OCI-LY7 (cell line): ENCODE measurements at regions not wholly inside any gene's neighbourhood (a gene's known extent, or its start where the extent isn't known, plus 50 kb on each side); places are given as distances from the start of the nearest gene placed in this dataset.
A peak's percentile ranks its signal among the peaks of the same experiment; 100 is the strongest.

Source experiments
- BruUV-seq: library from RNA; stranded (reverse); fragments of 400-500 nt; replicated peaks from 2 replicates; lab custom pipeline; 2021; lab: Mats Ljungman, UMichigan
- CTCF ChIA-PET: fragments of 300-600 bp; sonication (Branson Sonifier 250); formaldehyde crosslinking; loops from one replicate; lab custom pipeline; 2022; ENCODE audit warnings: antibody characterized with exemption; ENCODE audit not compliant: unreplicated experiment; lab: Charles Lee
- POLR2A ChIA-PET: fragments of 300-600 bp; sonication (Branson Sonifier 250); formaldehyde crosslinking; loops from one replicate; lab custom pipeline; 2022; ENCODE audit warnings: antibody characterized with exemption; lab: Charles Lee
- DNase-seq: peaks from one replicate; pipeline ENCODE4 v3.0.0-alpha.2; 2015; ENCODE audit warnings: low spot score
- H2AFZ ChIP-seq: fragments of 200-600 bp; sonication (generic), shearing (Covaris generic); 2 replicates; pipeline ENCODE4 v1.6.1; 2014; ENCODE audit warnings: mild to moderate bottlenecking, antibody characterized with exemption, low read length, moderate library complexity
- H3K27ac ChIP-seq: fragments of 200-600 bp; sonication (generic); 2 replicates; pipeline ENCODE4 v1.5.1; 2014; ENCODE audit warnings: mixed run types, low read depth, mild to moderate bottlenecking, moderate library complexity, low read length, inconsistent platforms; ENCODE audit not compliant: poor library complexity, severe bottlenecking
- H3K36me3 ChIP-seq: fragments of 200-600 bp; sonication (generic); 2 replicates; pipeline ENCODE4 v1.6.1; 2014; ENCODE audit warnings: mild to moderate bottlenecking, antibody characterized with exemption, low read length, moderate library complexity, mixed read lengths; ENCODE audit not compliant: insufficient read depth
- H3K4me1 ChIP-seq: fragments of 200-600 bp; sonication (generic); 2 replicates; pipeline ENCODE4 v1.5.1; 2014; ENCODE audit warnings: mild to moderate bottlenecking, low read length; ENCODE audit not compliant: insufficient read depth, poor library complexity, severe bottlenecking
- H3K4me2 ChIP-seq: fragments of 200-600 bp; sonication (generic); 2 replicates; pipeline ENCODE4 v1.6.1; 2014; ENCODE audit warnings: mild to moderate bottlenecking, low read length
- H3K4me3 ChIP-seq: fragments of 200-600 bp; sonication (generic); 2 replicates; pipeline ENCODE4 v1.5.1; 2014; ENCODE audit warnings: mild to moderate bottlenecking, low read depth, low read length; ENCODE audit not compliant: poor library complexity, severe bottlenecking
- H3K79me2 ChIP-seq: fragments of 200-600 bp; sonication (generic); 2 replicates; pipeline ENCODE4 v1.6.1; 2016; ENCODE audit warnings: low read depth, mild to moderate bottlenecking, low read length, moderate library complexity, mixed read lengths; ENCODE audit not compliant: insufficient read depth
- H3K9me2 ChIP-seq: fragments of 200-600 bp; sonication (generic); 2 replicates; pipeline ENCODE4 v1.6.1; 2016; ENCODE audit warnings: mild to moderate bottlenecking, low read length, mixed read lengths; ENCODE audit not compliant: insufficient read depth
- H3K9me3 ChIP-seq: fragments of 200-600 bp; sonication (generic); 2 replicates; pipeline ENCODE4 v1.6.1; 2014; ENCODE audit warnings: mild to moderate bottlenecking, mixed run types, low read length, mixed read lengths
- H4K20me1 ChIP-seq: fragments of 200-600 bp; sonication (generic); 2 replicates; pipeline ENCODE4 v1.6.1; 2014; ENCODE audit warnings: mild to moderate bottlenecking, antibody characterized with exemption, low read length, moderate library complexity, mixed read lengths; ENCODE audit not compliant: insufficient read depth
- EZH2phosphoT487 ChIP-seq: fragments of 200-600 bp; sonication (generic); IDR thresholded peaks from 2 replicates; pipeline ENCODE4 v1.6.1; 2018; ENCODE audit warnings: low read depth, borderline replicate concordance, mild to moderate bottlenecking, mixed run types, antibody characterized with exemption, low read length, moderate library complexity, mixed read lengths
- intact Hi-C: fragments of 100-400 bp; cut with micrococcal nuclease; formaldehyde crosslinking; loops from one replicate; pipeline ENCODE4 v1.10.0; 2022; ENCODE audit not compliant: unreplicated experiment
- TF ChIP-seq, protein P1 (sequence below): fragments of 200-600 bp; sonication (generic); conservative IDR thresholded peaks from 2 replicates; pipeline ENCODE4 v1.5.1; 2014; ENCODE audit warnings: mild to moderate bottlenecking, antibody characterized with exemption, low read length, moderate library complexity, mixed read lengths

DNA sequence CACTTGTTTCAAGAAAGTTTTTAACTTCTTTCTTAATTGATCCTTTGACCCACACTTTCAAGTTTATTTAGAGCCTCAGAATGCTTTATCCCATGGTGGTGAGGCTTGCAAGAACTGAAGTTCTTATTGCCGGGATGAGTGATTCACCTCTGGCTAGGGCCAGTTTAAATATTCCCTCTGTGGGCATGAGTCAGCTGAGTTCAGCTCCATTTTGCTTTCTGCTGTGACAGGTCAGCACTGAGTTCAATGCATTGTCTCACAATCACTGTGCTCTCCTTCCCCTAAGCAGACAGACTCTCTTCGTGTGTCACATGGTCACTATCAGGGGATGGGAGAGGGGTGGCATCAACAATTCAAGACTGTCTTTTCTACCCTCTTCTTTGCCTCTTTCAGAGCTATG, 514.6 kb upstream of the FBXO33 start:
- no peak overlapping the region for H3K27ac ChIP-seq
- ChIA-PET CTCF (no interaction called here), POLR2A (interaction anchor here (0.7 kb wide), 2 partner anchors 192 to 1103 kb away, joined by 3 to 4 read pairs; no protein-coding TSS in a partner anchor)
- H3K9me2 ChIP-seq: no peaks in the 10 kb centered on the region
- no peak overlapping the region for H3K4me3 ChIP-seq
- no TSS peak for BruUV-seq
- no peaks in the 10 kb centered on the region for H3K79me2 ChIP-seq
- TF ChIP-seq, protein P1, sequence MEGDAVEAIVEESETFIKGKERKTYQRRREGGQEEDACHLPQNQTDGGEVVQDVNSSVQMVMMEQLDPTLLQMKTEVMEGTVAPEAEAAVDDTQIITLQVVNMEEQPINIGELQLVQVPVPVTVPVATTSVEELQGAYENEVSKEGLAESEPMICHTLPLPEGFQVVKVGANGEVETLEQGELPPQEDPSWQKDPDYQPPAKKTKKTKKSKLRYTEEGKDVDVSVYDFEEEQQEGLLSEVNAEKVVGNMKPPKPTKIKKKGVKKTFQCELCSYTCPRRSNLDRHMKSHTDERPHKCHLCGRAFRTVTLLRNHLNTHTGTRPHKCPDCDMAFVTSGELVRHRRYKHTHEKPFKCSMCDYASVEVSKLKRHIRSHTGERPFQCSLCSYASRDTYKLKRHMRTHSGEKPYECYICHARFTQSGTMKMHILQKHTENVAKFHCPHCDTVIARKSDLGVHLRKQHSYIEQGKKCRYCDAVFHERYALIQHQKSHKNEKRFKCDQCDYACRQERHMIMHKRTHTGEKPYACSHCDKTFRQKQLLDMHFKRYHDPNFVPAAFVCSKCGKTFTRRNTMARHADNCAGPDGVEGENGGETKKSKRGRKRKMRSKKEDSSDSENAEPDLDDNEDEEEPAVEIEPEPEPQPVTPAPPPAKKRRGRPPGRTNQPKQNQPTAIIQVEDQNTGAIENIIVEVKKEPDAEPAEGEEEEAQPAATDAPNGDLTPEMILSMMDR: no peak
- TF ChIP-seq EZH2phosphoT487: no peak
- H4K20me1 ChIP-seq: no peaks in the 10 kb centered on the region
- H3K9me3 ChIP-seq: no peaks in the 10 kb centered on the region
- H3K4me1 ChIP-seq: peaks cover 5% of the 10 kb centered on the region
- intact Hi-C loops: no loop called here
- no peak overlapping the region for H2AFZ ChIP-seq
- no peak for DNase-seq
- H3K4me2 ChIP-seq: no peak overlapping the region
- no peaks in the 10 kb centered on the region for H3K36me3 ChIP-seq

DNA sequence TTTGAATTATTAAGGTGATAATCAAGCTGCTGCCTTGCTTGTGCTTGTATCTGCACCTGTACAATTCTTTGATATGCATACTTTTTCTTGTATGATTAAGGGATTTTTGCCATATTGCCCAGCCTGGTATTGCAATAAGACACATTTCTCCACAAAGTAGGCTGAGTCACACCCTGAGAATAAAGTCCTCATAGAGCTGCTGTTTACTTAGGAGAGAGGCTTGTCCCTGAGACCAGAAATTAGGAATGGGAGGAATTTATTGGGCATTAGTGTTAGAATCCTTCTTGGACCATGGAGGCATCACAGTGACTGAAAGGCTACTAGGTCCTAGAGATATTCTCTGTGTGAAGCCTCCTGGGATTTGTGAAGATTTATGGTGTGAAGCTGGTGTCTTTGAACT, 506.8 kb upstream of the FBXO33 start:
- POLR2A ChIA-PET: no interaction called here
- CTCF ChIA-PET: no interaction called here
- no peaks in the 10 kb centered on the region for H3K79me2 ChIP-seq
- no peaks in the 10 kb centered on the region for H3K9me3 ChIP-seq
- H3K4me1 ChIP-seq: peaks cover 5% of the 10 kb centered on the region
- H3K27ac ChIP-seq: no peak overlapping the region
- H3K4me3 ChIP-seq: no peak overlapping the region
- no peak for DNase-seq
- no peak overlapping the region for H3K4me2 ChIP-seq
- no peaks in the 10 kb centered on the region for H3K36me3 ChIP-seq
- TF ChIP-seq, protein P1: no peak
- no peak for TF ChIP-seq EZH2phosphoT487
- intact Hi-C loops: no loop called here
- H2AFZ ChIP-seq: no peak overlapping the region
- H4K20me1 ChIP-seq: no peaks in the 10 kb centered on the region
- H3K9me2 ChIP-seq: peaks cover 7% of the 10 kb centered on the region; the same call in 1 of the 2 replicates
- no TSS peak for BruUV-seq

DNA sequence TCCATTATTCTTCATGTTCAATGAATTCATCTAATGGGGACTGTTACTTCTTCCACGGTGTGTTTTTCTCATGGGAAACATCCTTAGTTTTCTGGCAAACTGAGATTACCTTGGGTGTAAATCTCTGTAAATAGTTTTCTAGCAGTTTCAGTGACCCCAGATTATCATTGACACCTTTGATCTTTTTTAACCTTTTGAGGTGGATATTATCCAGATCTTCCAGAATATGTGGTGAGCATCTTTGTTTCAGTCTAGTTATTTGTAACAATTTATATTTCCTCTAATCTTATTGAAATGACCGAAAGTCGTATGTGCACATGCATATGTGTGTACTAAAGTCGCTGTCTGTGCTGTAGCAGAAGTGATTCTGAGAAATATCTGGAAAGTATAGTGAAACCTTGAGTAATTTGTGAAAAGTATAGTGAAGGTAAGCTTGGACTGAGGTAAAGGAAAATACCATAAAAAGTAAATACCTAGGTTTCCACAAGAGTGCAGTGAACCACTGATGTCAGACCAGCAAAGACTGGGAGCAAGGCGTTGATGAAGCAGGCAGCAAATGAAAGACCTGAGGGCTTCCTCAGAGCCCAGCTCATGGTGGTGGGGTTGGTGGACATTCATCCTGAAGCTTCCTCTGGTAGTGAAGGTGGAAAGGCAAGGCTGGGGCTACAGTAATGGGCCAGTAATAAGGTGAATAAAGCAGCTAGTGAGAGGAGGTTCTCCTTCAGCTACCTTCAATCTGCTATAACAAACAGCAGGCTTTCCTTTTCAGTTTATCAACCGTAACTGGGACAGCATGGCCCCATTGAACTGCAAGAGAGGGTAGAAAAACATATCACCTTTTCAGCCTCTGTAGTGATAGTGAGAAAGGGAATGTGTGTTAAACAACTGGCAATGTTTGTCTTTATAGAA, 480.2 kb upstream of the FBXO33 start:
- ChIA-PET POLR2A (interaction anchor here (1.0 to 1.2 kb wide), 3 partner anchors 9 to 83 kb away, joined by 3 to 4 read pairs (median 3); no protein-coding TSS in a partner anchor), CTCF (no interaction called here)
- DNase-seq: no peak
- H3K4me3 ChIP-seq: no peak overlapping the region
- H4K20me1 ChIP-seq: no peaks in the 10 kb centered on the region
- no peak overlapping the region for H3K4me2 ChIP-seq
- H3K79me2 ChIP-seq: no peaks in the 10 kb centered on the region
- H3K9me2 ChIP-seq: no peaks in the 10 kb centered on the region
- H3K36me3 ChIP-seq: no peaks in the 10 kb centered on the region
- BruUV-seq: no TSS peak
- no peak overlapping the region for H3K27ac ChIP-seq
- H3K4me1 ChIP-seq: no peaks in the 10 kb centered on the region
- TF ChIP-seq EZH2phosphoT487: no peak
- TF ChIP-seq, protein P1: no peak
- H3K9me3 ChIP-seq: no peaks in the 10 kb centered on the region
- 0 out of 2 replicates have a peak overlapping the region, but pooled peaks have one; percentile 27 for H2AFZ ChIP-seq
- intact Hi-C loops: no loop called here
